ENCODE measurements at regions not wholly inside any gene's neighbourhood (a gene's known extent, or its start where the extent isn't known, plus 50 kb on each side); places are given as distances from the start of the nearest gene placed in this dataset.
A peak's percentile ranks its signal among the peaks of the same experiment; 100 is the strongest.

- H3K4me1 ChIP-seq, result peaks cover 0 to 43% (median 26%) of the 10 kb centered on the region in 4 donors
- no peak overlapping the region for H3K4me3 ChIP-seq
- no peak for DNase-seq
- no peak overlapping the region for H3K27ac ChIP-seq
- no peak for TF ChIP-seq CTCF (IDR thresholded peaks at IDR 0.05)
- no peaks in the 10 kb centered on the region for H3K27me3 ChIP-seq
- H3K9me3 ChIP-seq, result no peaks in the 10 kb centered on the region
- intact Hi-C loops (cut with DNase I; ENCODE audit: low total_unique reads), result loop anchor here (5.0 kb wide), 1 partner anchor 55 kb away; the partner anchor contains the start of gene DDR1
- H3K36me3 ChIP-seq, result no peaks in the 10 kb centered on the region
These were observed 57.4 kb upstream of the DDR1 start for GRCh38 chr6:30826961-30827342.

- no peak overlapping the region for H3K4me3 ChIP-seq
- H3K36me3 ChIP-seq, result no peaks in the 10 kb centered on the region
- H3K27me3 ChIP-seq, result no peaks in the 10 kb centered on the region
- no peak for DNase-seq
- no peaks in the 10 kb centered on the region for H3K9me3 ChIP-seq
- intact Hi-C loops (cut with DNase I; ENCODE audit: low total_unique reads), result loop anchor here (5.0 kb wide), 2 partner anchors 58 to 82 kb away; partner anchors contain the start of genes DDR1, FLOT1 and IER3
- H3K27ac ChIP-seq, result no peak overlapping the region
- peaks cover 0 to 62% (median 33%) of the 10 kb centered on the region in 4 donors for H3K4me1 ChIP-seq
- no peak for TF ChIP-seq CTCF (IDR thresholded peaks at IDR 0.05)
These were observed 59.6 kb upstream of the DDR1 start for GRCh38 chr6:30824698-30825097.

GRCh38 chr6:30823534-30823865 is 60.8 kb upstream of the DDR1 start:
- no peaks in the 10 kb centered on the region for H3K9me3 ChIP-seq
- DNase-seq, result no peak
- no peaks in the 10 kb centered on the region for H3K27me3 ChIP-seq
- H3K36me3 ChIP-seq, result no peaks in the 10 kb centered on the region
- no peak overlapping the region for H3K4me3 ChIP-seq
- intact Hi-C loops (cut with DNase I; ENCODE audit: low total_unique reads), result loop anchor here (5.0 kb wide), 1 partner anchor 81 kb away; the partner anchor contains the start of genes FLOT1 and IER3
- peaks cover 0 to 57% (median 27%) of the 10 kb centered on the region in 4 donors for H3K4me1 ChIP-seq
- H3K27ac ChIP-seq, result peak overlapping the region in 1 of 2 donors; percentile 48
- TF ChIP-seq CTCF (IDR thresholded peaks at IDR 0.05), result no peak

GRCh38 chr6:30821862-30822784 is 62.2 kb upstream of the DDR1 start:
- H3K4me1 ChIP-seq, result peaks cover 0 to 44% (median 17%) of the 10 kb centered on the region in 4 donors
- intact Hi-C loops (cut with DNase I; ENCODE audit: low total_unique reads), result loop anchor here (5.0 kb wide), 1 partner anchor 80 kb away; the partner anchor contains the start of genes FLOT1 and IER3
- H3K27ac ChIP-seq, result peak overlapping the region; percentile 29 to 48

GRCh38 chr6:30820193-30820592 is 64.1 kb upstream of the DDR1 start:
- Histone ChIP-seq H3K27ac (peak overlapping the region in 1 of 2 donors; percentile 48), H3K9me3 (no peaks in the 10 kb centered on the region), H3K36me3 (no peaks in the 10 kb centered on the region), H3K27me3 (no peaks in the 10 kb centered on the region), H3K4me1 (peaks cover 0 to 40% (median 16%) of the 10 kb centered on the region in 4 donors), H3K4me3 (no peak overlapping the region)
- intact Hi-C loops (cut with DNase I; ENCODE audit: low total_unique reads), result loop anchor here (5.0 kb wide), 1 partner anchor 78 kb away; the partner anchor contains the start of genes FLOT1 and IER3
- no peak for TF ChIP-seq CTCF (IDR thresholded peaks at IDR 0.05)
- peak; percentile 75 to 78 for DNase-seq

More at GRCh38 chr6:30821862-30822784, 62.2 kb upstream of the DDR1 start:
- TF ChIP-seq CTCF (IDR thresholded peaks at IDR 0.05), result peak; percentile 35 to 40
- DNase-seq, result no peak
- Histone ChIP-seq H3K36me3 (no peaks in the 10 kb centered on the region), H3K9me3 (no peaks in the 10 kb centered on the region), H3K27me3 (no peaks in the 10 kb centered on the region), H3K4me3 (no peak overlapping the region)
